ENCODE measurements at regions not wholly inside any gene's neighbourhood (a gene's known extent, or its start where the extent isn't known, plus 50 kb on each side); places are given as distances from the start of the nearest gene placed in this dataset.

DNA sequence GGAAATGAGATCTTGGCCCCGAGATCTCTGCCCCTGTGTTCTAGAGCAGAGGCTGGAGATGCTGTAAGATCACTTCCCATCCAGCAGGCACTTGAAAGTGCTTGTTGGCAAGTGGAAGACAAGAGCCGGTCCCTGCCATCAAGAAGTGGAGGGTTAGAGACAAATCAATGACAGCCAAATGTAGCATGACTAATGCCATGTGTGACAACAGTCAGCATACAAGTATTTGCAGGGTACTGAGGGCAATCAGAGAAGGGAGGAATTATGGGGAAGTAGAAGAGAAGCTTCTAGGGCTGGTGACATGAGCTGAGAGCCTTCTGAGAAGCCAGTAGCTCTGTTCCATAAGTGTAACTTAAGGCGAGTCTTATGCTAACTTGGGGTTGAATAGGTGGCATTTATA lies 58.6 kb downstream of the TMEM17 start:
- no peak overlapping the region for H3K4me3 ChIP-seq (ENCODE audit: low read depth, low read length)
- no peak for TF ChIP-seq CTCF (IDR thresholded peaks at IDR 0.05; ENCODE audit: low read depth, low read length)

DNA sequence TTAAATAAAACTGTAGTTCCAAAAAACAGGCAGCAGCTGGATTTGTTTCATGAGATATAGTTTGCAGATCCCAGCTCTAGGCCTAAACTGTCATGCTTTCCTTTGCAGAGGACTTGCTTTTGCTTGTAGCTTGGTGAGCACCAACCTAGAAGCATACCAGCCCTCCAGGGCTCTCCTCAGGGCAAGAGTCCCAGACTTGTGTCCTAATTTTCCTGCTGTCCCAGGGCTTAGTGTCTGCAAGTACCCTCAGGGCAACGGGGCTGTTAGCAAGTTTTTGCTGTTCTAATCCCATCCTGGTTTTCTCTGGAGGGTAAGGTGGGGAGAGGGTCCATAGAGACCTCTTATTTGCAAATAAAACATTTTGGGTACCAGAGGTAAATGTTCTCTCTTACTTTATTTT lies 59.5 kb downstream of the TMEM17 start:
- TF ChIP-seq CTCF (IDR thresholded peaks at IDR 0.05; ENCODE audit: low read depth, low read length): no peak
- H3K4me3 ChIP-seq (ENCODE audit: low read depth, low read length): no peak overlapping the region

DNA sequence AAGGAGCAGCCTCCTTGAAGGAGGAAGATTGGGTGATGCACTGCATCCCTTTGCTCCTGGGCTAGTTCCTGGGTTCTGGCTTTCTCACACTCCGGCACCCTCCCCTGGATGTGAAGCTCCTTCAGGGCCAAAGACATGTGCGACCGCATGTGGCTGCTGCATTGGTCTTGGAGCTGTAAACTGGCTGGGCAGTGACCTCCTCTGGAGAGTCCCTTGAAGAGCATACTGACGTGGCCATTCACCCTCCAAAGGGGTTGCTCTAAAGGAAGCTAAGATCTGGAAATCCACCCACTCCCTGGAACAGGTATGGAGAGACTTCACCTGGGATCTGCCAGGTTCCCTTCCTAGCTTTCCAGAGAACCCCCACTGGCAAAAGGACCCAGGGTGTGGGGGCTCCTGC lies 62.1 kb downstream of the TMEM17 start:
- TF ChIP-seq CTCF (IDR thresholded peaks at IDR 0.05; ENCODE audit: low read depth, low read length): no peak
- H3K4me3 ChIP-seq (ENCODE audit: low read depth, low read length): no peak overlapping the region

- no peak for TF ChIP-seq CTCF (IDR thresholded peaks at IDR 0.05; ENCODE audit: low read depth, low read length)
- no peak overlapping the region for H3K4me3 ChIP-seq (ENCODE audit: low read depth, low read length)
Observed at GRCh38 chr2:62443471-62443870, 62.5 kb downstream of the TMEM17 start.

DNA sequence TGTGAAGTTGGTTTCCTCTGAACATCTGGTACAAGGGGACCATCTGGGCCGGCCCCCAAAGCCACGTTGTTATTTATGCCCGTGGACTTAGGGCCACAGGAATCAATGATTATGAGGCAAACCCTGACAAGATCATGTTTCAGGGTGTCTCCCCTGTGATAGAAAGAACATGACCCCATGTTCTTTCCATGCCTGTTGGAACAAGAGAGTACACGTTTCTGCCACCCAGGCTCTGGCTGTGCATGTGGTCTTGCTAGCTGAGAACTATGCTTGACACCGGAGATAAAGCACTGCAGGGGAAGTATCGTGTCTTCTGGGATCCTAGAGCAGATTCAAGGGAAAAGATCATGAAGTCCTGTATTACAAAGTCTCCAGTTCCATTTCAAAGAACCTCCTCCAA lies 64.2 kb downstream of the TMEM17 start:
- no peak for TF ChIP-seq CTCF (IDR thresholded peaks at IDR 0.05; ENCODE audit: low read depth, low read length)
- H3K4me3 ChIP-seq (ENCODE audit: low read depth, low read length): no peak overlapping the region

DNA sequence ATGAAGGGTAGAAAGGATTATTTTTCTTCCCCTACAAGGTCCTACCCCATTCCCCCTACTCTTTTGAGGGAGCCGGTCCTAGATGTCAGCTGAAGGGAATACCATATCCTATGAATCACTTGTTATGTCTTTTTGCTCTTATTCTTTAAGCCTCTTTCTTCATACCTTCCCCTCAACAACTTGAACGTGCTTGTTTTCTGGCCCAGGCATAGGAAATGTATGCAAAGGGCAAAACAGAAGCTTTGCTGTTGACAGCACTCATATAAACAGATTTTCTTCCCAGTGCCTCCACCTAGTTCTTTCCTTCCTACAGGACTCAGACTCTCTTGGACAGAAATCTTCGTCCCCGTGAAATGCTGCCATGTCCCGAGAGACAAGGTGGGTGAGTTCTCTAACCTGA lies 64.6 kb downstream of the TMEM17 start:
- TF ChIP-seq CTCF (IDR thresholded peaks at IDR 0.05; ENCODE audit: low read depth, low read length): no peak
- no peak overlapping the region for H3K4me3 ChIP-seq (ENCODE audit: low read depth, low read length)

DNA sequence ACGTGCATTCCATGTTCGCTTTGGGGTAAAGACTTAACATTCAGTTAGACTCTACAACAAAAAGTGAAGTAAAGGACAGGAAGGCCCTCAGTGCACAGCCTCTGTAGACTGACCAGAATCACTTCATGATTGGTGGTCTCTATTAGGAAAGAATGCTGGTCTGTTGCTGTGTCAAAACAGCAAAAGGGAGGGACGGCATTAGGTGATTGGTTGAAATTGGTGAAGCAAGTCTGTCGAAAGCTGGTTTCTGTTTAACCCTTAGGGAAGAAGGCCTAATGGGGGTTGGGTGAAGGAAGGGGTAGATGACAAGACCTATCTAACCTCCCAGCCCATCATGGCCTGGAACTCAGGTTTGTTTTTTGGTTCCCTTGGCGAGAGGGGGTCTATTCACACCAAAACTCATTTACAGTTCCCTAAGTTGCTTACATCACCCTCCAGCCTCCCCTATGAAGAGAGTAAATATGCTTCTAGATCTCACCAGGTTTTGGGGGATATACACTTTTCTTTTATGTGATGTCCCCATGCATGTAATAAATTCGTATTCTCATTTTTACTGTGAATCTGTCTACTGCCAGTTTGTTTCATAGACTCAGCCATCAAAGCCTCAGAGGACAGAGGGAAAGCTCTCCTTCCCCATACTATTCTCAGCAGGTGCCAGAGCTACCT lies 65.6 kb downstream of the TMEM17 start:
- TF ChIP-seq CTCF (IDR thresholded peaks at IDR 0.05; ENCODE audit: low read depth, low read length): no peak
- H3K4me3 ChIP-seq (ENCODE audit: low read depth, low read length): no peak overlapping the region
